ENCODE measurements at regions not wholly inside any gene's neighbourhood (a gene's known extent, or its start where the extent isn't known, plus 50 kb on each side); places are given as distances from the start of the nearest gene placed in this dataset.

- no peak for TF ChIP-seq RARB (CRISPR knock-in tag; IDR thresholded peaks at IDR 0.05)
- no peak for TF ChIP-seq ZNF565 (CRISPR knock-in tag; conservative IDR thresholded peaks at IDR 0.05; ENCODE audit: low read depth)
- no peak for TF ChIP-seq CSRNP3 (CRISPR knock-in tag; IDR thresholded peaks at IDR 0.05)
- TF ChIP-seq GLIS3 (CRISPR knock-in tag; IDR thresholded peaks at IDR 0.05), result no peak
- TF ChIP-seq ZFP3 (CRISPR knock-in tag; IDR thresholded peaks at IDR 0.05), result no peak
- no peak for TF ChIP-seq CSDC2 (CRISPR knock-in tag; IDR thresholded peaks at IDR 0.05)
- TF ChIP-seq ARNTL (CRISPR knock-in tag; IDR thresholded peaks at IDR 0.05; ENCODE audit: borderline replicate concordance, low read depth), result no peak
- no peak for TF ChIP-seq ZFP30 (CRISPR knock-in tag; IDR thresholded peaks at IDR 0.05)
- no peak for TF ChIP-seq TCF4 (CRISPR knock-in tag; IDR thresholded peaks at IDR 0.05; ENCODE audit: borderline replicate concordance)
- no peak for TF ChIP-seq BACH2 (CRISPR knock-in tag; IDR thresholded peaks at IDR 0.05; ENCODE audit: borderline replicate concordance)
These were observed 228.9 kb downstream of the BCL11A start for GRCh38 chr2:60324536-60324935.
